NCI-H460 (cell line): ENCODE measurements at regions not wholly inside any gene's neighbourhood (a gene's known extent, or its start where the extent isn't known, plus 50 kb on each side); places are given as distances from the start of the nearest gene placed in this dataset.

Experiments
- DNase-seq: peaks from one replicate; pipeline ENCODE4 v3.0.0-alpha.2; 2016; ENCODE audit warnings: low read depth; ENCODE audit errors: extremely low read depth

GRCh38 chr13:23980160-23980551 lies 82.9 kb upstream of the C1QTNF9B start:
- DNase-seq, result no peak

- DNase-seq, result no peak
These were observed 86.4 kb upstream of the C1QTNF9B start for GRCh38 chr13:23983671-23984070.

GRCh38 chr13:23984546-23984945 lies 87.2 kb upstream of the C1QTNF9B start:
- DNase-seq, result no peak

- DNase-seq, result no peak
These were observed 87.8 kb upstream of the C1QTNF9B start for GRCh38 chr13:23985060-23985459.

GRCh38 chr13:23985839-23986238 lies 88.5 kb upstream of the C1QTNF9B start:
- no peak for DNase-seq

GRCh38 chr13:23986619-23987018 lies 89.3 kb upstream of the C1QTNF9B start:
- no peak for DNase-seq

- DNase-seq, result no peak
These were observed 90.1 kb upstream of the C1QTNF9B start for GRCh38 chr13:23987331-23987894.

GRCh38 chr13:23988546-23989122 lies 91.3 kb upstream of the C1QTNF9B start:
- no peak for DNase-seq

GRCh38 chr13:23990455-23990854 lies 93.2 kb upstream of the C1QTNF9B start:
- DNase-seq, result no peak

- DNase-seq, result no peak
These were observed 93.8 kb upstream of the C1QTNF9B start for GRCh38 chr13:23991119-23991518.

GRCh38 chr13:23992781-23993679 lies 95.7 kb upstream of the C1QTNF9B start:
- DNase-seq, result no peak

- DNase-seq, result no peak
These were observed 96.3 kb upstream of the C1QTNF9B start for GRCh38 chr13:23993680-23993985.

GRCh38 chr13:23995283-23996073 lies 98.2 kb upstream of the C1QTNF9B start:
- no peak for DNase-seq

GRCh38 chr13:23996456-23996855 lies 99.2 kb upstream of the C1QTNF9B start:
- DNase-seq, result no peak

- DNase-seq, result no peak
These were observed 102.1 kb upstream of the C1QTNF9B start for GRCh38 chr13:23999424-23999823.

GRCh38 chr13:24002206-24002815 lies 105.0 kb upstream of the C1QTNF9B start:
- no peak for DNase-seq

- DNase-seq, result no peak
These were observed 107.0 kb upstream of the C1QTNF9B start for GRCh38 chr13:24004142-24004899.

- no peak for DNase-seq
These were observed 107.7 kb upstream of the C1QTNF9B start for GRCh38 chr13:24004971-24005370.

GRCh38 chr13:24005755-24006281 lies 108.5 kb upstream of the C1QTNF9B start:
- DNase-seq, result no peak
